ENCODE measurements at regions not wholly inside any gene's neighbourhood (a gene's known extent, or its start where the extent isn't known, plus 50 kb on each side); places are given as distances from the start of the nearest gene placed in this dataset.

- TF ChIP-seq CTCF (conservative IDR thresholded peaks at IDR 0.05) (no peak), EZH2 (IDR thresholded peaks at IDR 0.05; ENCODE audit: low read depth) (no peak)
Measured at GRCh38 chr15:87212041-87212440, 1044.5 kb downstream of the NTRK3 start.

Data from PC-9 (cell line).